Activated CD8-positive, alpha-beta memory T cell treated with anti-CD3 and anti-CD28 coated beads, Interleukin-2, amount 50 U/mL, for 4 hours (primary cell): ENCODE measurements at regions not wholly inside any gene's neighbourhood (a gene's known extent, or its start where the extent isn't known, plus 50 kb on each side); places are given as distances from the start of the nearest gene placed in this dataset.
"Not testable (repeated sequence)": the region's sequence is repeated elsewhere in the genome, so short reads cannot be mapped to it uniquely, and the experiment has no call there.

Experiments
- DNase-seq: peaks from one replicate; pipeline ENCODE4 v3.0.0-alpha.2; 2020

GRCh38 chr6:14406614-14407331 lies 289.2 kb downstream of the CD83 start:
- DNase-seq = no peak

- DNase-seq = no peak
Observed at GRCh38 chr6:14408446-14408845, 290.9 kb downstream of the CD83 start.

GRCh38 chr6:14412026-14412425 lies 294.5 kb downstream of the CD83 start:
- no peak for DNase-seq

DNA sequence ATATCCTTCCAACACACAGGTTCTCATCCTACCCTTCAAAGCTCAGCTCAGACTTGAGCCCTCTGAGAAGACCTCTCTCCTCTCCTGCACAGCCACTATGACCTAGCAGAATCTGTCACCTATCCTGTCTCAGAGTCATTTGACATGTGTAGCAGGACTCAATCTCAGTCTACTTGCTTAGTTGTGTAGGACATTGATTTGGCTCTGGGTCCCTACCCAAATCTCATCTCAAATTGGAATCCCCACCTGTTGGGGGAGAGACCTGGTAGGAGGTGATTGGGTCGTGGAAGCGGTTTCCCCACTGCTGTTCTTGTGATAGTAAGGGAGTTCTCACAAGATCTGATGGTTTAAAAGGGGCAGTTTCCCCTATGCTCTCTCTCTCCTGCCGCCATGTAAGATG lies 297.9 kb downstream of the CD83 start:
- no peak for DNase-seq

- DNase-seq = no peak
Observed at GRCh38 chr6:14417377-14417776, 299.8 kb downstream of the CD83 start.

GRCh38 chr6:14419224-14419623 lies 301.7 kb downstream of the CD83 start:
- not testable (repeated sequence) for DNase-seq

GRCh38 chr6:14422061-14422460 lies 304.5 kb downstream of the CD83 start:
- no peak for DNase-seq

GRCh38 chr6:14422917-14423316 lies 305.3 kb downstream of the CD83 start:
- DNase-seq = no peak

- no peak for DNase-seq
Observed at GRCh38 chr6:14423330-14423729, 305.8 kb downstream of the CD83 start.

- DNase-seq = no peak
Observed at GRCh38 chr6:14423955-14424354, 306.4 kb downstream of the CD83 start.

DNA sequence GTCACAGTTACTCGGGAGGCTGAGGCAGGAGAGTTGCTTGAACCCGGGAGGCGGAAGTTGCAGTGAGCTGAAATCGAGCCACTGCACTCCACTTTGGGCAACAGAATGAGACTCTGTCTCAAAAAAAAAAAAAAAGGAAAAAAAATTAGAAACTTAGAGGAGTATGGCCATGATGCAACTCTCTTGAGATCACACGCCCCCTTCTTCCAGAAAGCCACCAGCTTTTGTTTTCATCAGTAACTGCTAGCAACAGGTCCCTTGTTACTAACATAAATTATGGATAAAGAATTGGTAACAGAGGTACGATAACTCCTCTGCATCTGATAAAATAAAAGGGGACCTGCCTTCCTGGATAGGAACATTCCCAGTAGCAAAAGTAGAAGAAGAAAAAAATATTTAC lies 308.2 kb downstream of the CD83 start:
- no peak for DNase-seq

- no peak for DNase-seq
Observed at GRCh38 chr6:14426281-14426680, 308.7 kb downstream of the CD83 start.

- DNase-seq = no peak
Observed at GRCh38 chr6:14428269-14428668, 310.7 kb downstream of the CD83 start.

DNA sequence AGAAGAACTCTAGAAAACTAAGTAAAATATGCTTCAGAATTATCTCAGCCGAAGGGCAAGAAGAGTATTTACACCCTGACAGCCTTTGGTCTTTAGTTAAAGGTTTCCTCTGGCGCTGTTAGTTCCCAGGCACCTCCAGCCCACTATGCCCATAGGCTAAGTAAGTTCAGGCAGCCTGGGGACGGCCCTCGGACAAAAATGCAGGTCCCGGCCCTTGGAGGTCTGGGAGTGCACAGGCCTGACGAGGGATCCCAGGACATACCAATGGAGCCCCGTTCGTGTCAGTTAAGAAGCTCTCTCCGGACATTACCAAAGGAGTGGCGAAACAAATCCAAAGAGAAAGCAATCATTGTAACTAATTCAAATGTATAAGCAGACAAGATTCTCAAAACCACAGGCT lies 311.8 kb downstream of the CD83 start:
- DNase-seq = no peak

GRCh38 chr6:14430218-14430617 lies 312.6 kb downstream of the CD83 start:
- no peak for DNase-seq

- no peak for DNase-seq
Observed at GRCh38 chr6:14431385-14432330, 314.1 kb downstream of the CD83 start.

- DNase-seq = no peak
Observed at GRCh38 chr6:14434916-14435690, 317.5 kb downstream of the CD83 start.

- DNase-seq = no peak
Observed at GRCh38 chr6:14436592-14437132, 319.1 kb downstream of the CD83 start.

DNA sequence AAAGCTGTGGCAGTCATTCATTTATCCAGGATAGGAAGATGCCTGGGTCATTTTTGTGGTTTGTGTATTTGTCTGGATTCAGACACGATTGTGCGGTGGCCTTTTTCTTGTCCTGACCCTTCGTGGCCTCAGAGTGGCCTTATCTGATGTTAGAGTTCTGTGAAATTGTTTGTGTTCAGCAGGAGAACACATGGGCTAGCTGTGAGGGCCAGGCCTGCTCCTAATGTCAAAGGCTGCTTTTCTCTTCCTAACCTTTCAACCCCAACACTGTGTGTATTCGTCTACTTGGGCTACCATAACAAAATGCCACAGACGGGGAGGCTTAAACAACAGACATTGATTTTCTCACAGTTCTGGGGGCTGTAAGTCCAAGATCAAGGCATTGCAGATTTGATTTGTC lies 321.8 kb downstream of the CD83 start:
- no peak for DNase-seq

GRCh38 chr6:14440215-14440910 lies 322.8 kb downstream of the CD83 start:
- no peak for DNase-seq

GRCh38 chr6:14440940-14441781 lies 323.6 kb downstream of the CD83 start:
- DNase-seq = no peak
